ENCODE measurements at regions not wholly inside any gene's neighbourhood (a gene's known extent, or its start where the extent isn't known, plus 50 kb on each side); places are given as distances from the start of the nearest gene placed in this dataset.
"Not testable (repeated sequence)": the region's sequence is repeated elsewhere in the genome, so short reads cannot be mapped to it uniquely, and the experiment has no call there.

DNA sequence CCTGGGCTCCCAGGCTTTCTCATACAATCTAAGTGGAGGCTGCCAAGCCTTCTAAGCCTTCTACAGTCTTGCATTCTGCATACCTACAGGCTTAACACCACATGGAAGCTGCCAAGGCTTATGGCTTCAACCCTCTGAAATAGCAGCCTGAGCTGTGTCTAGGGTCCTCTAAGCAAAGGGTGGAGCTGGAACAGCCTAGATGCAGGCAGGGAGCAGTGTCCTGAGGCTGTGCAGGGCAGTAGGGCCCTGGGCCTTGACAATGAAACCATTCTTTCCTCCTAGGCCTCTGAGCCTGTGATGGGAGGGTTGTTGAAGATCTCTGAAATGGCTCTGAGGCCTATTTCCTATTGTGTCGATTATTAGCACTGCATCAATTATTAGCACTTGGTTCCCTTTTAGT lies 150.9 kb upstream of the GRK3 start:
- no peak for DNase-seq

DNA sequence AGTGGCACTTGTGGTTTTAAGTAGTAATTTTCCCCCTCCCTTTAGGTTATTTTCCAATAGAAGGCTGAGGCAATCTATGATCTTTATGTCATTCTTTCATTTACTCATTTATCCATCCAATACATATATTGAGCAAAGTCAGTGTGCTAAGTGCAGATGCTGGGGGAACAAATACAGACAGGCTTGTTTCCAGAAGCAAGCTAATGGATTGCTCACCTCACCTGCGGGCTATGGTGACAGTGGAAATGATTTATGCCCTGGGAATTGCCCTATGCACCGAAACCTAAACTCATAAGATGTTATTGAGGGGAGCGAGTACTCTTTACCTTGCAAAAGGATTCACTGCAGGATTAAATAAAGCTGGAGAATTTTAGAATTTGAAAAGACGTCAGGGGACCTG lies 148.7 kb upstream of the GRK3 start:
- DNase-seq: not testable (repeated sequence)

DNA sequence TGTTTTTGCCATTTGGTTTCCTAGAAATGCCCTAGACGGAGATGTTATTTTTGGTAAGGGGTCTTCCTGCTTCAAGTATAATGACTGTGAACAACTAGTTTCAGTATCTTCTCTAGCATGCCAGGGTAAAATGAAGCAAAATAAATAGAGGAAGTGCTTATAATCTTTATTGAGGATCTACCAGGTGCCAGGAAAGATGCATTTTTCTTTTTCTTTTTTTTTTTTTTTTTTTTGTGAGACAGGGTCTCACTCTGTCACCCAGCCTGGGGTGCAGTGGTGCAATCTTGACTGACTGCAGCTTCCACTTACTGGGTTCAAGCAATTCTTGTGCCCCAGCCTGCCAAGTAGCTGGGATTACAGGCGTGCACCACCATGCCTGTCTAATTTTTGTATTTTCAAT lies 146.6 kb upstream of the GRK3 start:
- not testable (repeated sequence) for DNase-seq

DNA sequence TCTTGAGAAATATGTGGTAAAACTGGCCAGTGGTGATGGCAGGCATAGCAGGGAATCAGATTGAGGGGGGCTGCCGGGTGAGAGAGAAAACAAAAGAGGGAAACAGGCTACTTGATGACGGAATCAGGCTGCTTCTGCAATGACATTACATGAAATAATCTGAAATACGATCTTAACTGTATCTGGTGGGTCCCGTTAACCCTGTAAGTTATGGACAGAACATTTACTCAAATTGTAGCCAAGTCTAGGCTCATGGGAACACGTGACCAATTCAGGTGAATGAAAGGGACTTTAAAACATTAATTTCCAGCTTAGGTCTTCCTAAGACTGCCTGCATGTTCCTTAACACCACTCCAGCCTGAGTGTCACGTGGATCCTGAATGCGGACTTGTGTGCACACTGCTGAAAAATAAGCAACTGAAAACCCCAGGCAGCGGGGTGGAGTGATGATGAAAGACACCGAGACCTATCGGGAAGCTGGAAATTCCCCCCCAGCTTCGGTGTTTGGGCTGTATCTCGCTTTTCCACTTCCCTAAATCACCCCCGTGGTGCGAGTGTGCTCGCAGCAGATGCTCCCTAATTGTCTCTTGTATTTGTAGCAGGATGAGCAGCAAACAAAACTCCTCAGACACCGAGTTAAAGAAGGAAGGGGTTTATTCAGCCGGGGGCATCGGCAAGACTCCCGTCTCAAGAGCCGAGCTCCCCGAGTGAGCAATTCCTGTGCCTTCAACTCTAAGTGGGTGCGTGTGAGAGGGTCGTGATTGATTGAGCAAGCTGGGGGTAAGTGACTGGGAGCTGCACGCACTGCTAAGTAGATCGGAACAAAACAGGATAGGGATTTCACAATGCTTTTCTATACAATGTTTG lies 145.0 kb upstream of the GRK3 start:
- peak in 5 of 56 donors; percentile 5 to 44 (median 25) for DNase-seq

DNA sequence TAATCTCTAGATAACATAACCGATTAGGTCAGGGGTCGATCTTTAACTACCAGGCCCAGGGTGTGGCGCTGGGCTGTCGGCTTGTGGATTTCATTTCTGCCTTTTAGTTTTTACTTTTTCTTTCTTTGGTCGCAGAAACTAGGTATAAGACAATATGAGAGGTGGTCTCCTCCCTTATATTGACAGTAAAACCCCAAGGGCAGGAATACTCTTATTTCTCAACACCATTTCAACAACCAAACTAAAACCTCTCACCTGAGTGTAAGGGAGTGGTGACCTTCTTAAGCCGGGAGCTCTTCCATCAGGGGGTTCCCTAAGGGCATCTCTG lies 144.4 kb upstream of the GRK3 start:
- not testable (repeated sequence) for DNase-seq

DNA sequence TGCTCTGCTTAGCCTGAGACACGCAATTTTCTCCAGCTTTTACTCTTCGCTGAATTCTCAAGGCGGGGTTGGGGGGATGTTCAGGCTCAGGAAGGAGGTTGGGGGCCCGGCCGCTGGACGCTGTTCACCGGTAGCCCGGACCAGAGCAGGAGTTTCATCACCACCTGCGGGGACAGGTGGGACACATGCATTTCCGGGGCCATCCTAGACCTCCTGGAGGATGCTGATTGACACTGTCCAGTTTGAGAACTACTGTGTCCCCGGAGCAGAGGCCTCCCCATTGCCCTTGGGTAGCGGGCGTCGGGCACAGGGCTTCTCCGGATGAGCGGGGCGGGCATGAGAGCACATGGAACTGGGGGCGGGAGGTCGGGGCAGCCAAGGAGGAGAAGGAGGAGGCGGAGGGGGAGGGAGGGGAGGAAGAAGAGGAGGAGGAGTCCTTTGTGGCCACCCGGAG lies 144.0 kb upstream of the GRK3 start:
- DNase-seq: no peak

DNA sequence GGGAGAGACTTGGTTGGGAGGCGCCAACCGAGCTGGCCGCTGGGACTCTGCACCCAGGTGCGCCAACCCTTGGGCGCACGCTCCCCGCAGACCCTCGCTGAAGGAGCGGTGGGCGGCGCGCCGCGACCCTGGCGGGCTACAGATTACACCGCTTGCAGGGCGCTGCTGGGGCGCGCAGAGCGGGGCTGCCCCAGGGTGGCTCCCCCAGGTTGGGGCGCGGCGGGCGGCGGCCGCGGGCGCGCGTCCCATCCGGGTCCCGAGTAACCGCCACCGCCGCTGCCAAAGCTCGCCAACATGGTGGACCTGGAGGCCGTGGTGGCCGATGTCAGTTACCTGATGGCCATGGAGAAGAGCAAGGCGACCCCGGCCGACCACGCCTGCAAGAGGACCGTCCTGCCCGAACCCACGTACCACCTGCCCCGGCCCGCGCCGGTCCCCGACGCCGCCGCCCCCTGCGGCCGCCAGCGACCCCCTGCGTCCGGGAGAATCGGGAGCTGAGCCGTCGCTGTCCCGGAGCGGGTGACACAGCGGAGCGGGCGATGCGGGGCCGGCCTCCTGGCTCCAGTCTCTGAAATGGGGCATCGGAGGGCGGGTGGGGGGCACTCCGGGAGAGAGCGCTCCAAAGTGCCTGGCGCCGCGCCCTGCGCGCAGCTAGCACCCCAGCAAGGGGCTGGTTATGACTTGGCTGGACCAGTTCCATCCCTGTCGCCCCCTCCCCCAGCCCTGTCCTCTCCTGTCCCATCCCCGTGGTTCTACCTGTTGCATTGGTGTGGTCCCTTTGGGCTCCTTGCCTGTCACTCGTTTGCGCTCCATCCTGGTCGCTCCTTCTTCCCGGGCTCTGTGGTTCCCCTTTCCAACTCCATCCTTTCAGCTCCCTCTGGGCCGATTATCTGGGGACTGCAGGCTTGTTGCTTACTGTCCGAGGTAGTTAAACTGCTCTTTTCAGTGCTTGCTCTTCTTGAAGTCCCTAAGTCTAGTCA lies 143.3 kb upstream of the GRK3 start:
- DNase-seq: no peak

DNA sequence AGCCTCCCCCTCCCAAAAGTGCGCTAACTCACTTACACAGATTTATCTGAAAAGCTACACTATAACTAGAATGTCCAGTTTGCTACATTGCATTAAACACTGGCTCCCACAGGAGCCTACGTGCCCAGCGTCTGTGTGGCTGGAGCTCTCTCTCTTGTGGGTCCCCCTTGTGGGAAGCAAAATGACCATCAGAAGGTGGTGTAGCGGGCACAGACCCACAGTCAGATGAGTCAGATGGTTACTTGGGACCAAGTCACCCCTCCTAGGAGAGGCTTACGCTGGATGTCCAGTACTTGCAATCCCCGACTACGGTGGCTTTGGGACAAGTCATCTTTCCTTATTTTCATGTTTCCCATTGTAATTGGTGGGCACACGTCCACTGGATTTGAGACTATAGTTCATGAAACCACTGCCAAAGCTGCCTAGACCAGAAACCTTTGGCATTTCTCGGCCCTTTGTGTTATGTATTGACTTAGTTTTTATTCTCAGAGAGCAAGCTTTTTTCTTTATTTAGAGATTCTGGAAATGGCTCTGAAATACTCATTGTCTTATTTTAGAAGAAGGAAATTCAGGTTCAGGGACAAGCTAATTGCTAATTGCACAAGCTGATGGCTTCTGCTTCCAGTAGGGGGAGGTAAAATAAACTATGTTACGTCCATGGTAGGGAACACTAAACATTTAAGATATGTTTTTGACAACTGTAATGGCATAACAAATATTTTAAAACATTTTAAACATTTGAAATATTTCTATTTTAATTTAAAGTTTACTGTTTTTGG lies 137.8 kb upstream of the GRK3 start:
- DNase-seq: not testable (repeated sequence)

DNA sequence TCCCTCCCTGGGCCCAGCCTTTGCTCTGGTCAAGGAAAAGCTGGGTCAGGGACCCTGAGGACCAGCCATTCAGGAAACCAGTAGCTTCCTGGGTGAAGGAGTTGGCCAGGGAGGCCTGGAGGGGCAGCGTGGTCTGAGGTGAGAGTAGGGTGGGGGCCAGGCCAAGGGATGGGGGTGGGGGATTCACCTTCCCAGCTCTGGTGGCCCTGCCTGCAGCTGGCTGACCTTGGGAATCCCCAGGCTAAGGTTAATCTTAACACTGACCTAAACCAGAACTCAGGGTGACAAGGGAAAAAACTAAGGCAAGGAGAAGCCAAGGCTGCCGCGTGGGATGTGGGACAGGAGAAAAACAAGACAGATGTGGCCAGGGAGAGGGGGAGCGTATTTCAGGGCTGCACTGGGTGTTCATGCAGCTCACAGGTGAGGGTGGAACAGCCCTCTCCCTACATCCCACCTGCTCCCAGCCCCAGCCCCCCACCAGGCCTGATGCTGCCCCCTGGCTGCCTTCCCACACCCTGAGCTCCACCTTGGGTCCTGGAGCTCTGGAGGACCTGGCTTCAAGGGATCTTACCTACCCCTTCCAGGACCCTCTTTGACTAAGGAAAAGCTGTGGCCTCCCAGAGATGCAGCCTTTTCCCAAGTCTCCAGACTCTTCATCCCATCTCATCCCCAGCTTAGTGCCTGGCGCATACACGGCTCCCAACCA lies 132.7 kb upstream of the GRK3 start:
- DNase-seq: not testable (repeated sequence)

DNA sequence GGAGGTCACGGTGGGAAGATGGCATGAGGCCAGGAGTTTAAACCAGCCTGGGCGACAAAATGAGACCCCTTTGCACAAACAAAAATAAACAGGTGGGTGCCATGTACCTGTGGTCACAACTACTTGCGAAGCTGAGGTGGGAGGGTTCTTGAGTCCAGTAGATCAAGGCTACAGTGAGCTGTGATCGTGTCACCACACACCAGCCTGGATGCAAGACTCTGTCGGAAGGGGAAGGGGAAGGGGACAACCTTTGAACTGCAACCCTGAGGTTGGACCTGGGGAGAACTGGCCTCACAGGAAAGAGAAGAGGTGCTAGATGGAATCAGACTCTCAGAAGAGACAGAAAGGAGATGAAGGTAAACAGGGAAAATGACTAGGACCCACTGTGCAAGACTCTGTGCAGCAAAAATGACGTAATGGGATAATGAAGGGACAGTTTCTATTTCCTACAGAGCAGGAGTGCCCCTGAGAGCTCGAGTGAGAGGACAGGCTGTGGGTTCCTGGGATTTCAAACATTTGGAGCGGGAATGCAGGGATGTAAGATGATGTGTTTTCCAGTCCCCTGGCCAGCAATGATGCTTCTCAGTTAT lies 131.0 kb upstream of the GRK3 start:
- DNase-seq: not testable (repeated sequence)

DNA sequence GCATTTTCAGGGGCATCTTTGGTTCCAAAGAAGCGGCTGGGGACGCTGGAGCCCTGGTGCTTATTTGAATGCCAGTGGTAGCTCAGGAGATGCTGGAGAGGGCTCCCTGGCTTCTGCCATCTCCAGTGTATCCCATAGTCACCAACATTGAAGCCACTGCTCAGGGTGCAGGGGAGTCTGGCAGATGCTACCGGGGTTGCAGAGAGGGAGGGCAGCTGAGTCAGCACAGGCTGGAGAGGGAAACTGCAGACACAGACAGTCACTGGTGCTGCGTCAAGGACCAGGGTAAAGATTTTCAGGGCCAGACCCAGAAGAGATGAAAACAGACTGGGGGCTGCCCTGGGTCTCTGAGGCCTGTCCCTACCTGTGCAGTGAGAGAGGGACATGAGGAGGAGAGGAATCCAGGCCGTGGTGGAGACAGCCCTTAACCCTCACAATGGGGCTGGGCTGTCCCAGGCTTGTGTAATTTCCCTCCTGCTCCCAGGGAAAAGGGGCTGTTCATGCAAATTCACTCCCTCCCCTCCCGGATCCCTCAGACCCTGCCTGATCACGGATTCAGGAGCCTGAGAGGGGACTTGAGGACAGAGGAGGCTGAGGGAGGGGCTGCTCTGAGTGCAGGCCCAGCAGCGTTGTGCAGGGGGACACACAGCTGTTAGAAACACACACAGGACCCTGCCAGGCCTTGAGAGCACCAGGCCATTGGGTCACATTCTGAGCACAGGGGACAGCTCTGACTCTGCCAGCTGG lies 126.9 kb upstream of the GRK3 start:
- DNase-seq: no peak

DNA sequence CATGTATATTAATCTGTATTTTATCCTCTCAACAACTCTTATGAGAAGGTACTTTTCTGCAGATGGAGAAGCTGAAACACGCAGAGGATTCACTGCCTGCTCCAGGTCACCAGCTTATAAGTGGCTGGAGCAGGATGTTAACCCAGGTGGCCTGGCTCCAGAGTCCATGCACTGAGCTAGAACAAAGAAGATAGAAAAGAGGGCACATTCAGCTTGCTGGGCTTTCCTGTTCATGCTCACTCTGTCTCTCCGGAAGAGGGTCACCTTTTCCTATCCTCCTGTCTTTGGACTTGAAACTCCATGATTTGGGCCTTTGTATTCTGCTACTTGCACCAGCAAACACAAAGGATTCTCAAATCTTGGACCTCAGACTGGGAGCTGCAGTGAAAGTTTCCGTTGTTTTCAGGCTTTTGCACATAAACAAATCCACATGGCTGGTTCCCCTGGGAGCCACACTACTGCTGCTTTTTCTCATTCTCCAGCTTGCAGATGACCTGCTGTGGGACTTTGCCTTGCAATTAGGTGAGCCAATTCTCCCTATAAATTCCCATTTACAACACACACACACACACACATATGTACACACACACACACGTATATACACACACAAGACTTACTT lies 117.3 kb upstream of the GRK3 start:
- peak in 4 of 56 donors; percentile 3 to 29 (median 18) for DNase-seq

DNA sequence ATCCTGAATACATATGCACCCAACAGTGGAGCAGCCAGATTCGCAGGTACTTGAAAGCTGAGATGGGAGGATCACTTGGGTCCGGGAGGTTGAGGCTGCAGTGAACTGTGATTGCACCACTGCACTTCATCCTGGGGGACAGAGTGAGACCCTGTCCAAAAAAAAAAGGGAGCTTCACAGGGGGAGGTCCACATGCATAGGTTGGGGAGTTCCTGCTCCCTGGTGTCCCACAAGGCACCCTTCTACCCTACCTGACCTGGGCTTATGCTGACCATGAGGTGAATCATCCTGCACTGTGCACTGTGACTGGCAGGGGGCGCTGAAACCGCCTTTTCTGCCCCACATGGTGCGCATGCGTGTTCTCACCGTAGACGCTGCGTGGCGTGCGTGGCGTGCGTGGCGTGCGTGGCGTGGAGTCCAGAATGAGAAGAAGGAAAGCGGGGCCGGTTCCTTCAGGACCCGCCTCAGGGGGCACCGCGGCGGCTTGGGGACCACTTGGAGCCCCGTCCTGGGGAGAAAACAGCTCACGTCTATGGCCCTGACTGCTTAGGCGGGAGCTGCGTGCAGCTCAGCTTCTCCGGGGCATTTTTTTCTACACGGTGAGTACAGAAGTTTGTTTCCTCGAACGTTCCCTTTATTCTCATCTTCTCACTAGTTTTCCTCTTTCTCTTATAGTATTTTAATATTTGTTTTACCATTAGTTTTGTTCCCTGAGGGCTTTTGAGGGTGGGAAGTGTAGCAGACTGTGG lies 116.6 kb upstream of the GRK3 start:
- peak in 54 of 56 donors; percentile 28 to 94 (median 78) for DNase-seq

DNA sequence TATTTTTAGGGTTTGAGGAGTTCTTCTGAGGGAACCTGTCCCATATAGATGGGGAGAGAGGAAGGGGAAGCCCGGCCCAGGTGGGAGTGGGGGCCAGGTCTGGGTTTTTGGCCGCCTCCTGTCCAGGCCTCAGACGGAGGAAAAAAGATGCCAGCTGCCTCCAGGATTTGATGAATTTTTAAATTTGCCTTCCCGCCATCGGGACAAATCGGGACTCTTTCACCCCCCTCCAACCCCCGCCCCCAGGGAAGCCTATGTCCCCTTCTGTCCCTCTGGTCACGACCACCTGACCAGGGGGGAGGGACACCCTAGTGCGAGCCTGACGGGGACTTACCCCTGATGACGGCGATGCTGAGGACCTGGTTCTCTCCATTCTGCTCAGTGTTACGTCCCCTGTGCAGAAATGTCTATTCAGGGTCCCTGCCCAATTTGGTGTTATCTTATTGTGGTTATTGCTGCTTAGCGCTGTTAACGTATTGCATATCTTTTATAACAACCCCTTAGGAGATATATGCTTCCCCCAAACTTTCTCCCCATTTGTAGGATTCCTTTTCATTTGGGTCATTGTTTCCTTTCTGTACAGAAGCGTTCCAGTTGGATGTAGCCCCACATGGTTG lies 115.9 kb upstream of the GRK3 start:
- peak in 5 of 56 donors; percentile 1 to 45 (median 9) for DNase-seq

DNA sequence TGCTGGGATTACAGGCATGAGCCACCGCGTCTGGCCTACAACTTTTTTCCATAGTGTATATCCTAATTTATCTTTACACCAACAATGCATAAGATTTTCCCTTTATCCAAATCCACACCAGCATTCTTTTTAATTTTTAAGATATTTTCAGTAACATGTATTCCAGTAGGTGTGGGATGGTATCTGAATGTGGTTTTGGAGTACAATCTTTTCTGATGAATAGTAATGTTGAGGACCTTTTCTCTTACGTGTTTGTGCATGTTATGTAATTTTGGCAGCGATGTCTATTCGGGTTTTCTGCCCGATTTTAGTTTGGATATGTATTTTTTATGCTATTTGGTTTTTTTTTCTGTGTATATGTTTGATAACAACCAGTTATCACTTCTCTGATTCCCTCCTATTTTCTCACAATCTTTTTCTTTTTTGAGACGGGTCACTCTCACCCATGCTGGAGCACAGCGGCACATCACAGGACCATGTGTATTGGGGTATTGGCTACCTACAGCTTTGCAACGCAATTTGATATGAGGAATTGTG lies 114.6 kb upstream of the GRK3 start:
- DNase-seq: no peak

DNA sequence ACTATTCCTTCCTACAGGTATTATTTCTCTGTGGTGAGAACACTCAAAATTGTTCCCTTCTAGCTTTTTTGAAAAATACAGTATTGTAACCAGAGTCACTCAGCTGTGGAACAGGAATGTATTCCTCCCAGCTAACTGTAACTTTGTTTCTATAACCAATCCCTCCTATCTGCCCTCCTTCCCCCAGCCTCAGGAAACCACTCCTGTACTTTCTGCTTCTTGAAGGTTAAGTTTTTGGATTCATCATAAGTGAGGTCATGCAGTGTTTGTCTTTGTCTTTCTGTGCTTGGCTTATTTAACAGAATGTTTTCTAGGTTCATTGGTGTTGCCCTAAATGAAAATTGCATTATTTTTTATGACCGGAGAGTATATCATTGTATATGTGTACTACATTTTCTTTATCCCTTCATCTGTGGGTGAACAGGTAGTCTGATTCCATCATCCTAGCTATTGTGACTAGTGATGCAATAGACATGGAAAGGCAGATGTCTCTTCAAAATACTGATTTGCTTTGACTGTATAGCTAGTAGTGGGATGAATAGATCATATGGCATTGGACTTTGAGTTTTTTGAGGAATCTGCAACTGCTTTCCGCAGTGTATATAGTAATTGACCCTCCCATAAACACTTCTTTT lies 112.9 kb upstream of the GRK3 start:
- no peak for DNase-seq

DNA sequence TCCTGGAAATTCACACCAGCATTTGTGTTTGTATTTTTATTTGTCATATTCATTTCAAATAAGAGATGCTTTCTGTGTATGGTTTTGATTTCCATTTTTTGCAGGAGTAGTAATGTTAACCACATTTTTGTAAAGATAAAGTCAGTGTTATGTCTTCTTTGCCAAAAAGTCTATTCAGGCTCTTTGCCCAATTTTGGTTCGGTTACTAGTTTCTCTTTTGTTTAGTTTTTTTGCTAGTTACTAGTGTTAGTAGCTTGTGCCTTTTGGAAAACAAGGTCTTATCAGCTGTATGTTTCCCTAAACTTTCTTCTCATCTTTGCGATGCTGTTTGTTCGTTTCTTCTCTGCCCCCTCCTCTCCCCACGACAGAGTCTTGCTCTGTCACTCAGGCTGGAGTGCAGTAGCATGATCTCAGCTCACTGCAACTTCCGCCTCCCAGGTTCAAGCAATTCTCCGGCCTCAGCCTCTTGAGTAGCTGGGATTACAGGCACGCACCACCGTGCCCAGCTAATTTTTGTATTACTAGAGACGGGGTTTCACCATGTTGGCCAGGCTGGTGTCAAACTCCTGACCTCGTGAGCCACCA lies 112.3 kb upstream of the GRK3 start:
- no peak for DNase-seq

Measured in amygdala (tissue), 56 donors.